SU-DHL-6 (cell line): ENCODE measurements at regions not wholly inside any gene's neighbourhood (a gene's known extent, or its start where the extent isn't known, plus 50 kb on each side); places are given as distances from the start of the nearest gene placed in this dataset.

Experiments used
- EZH2phosphoT487 ChIP-seq: fragments of 200-600 bp; sonication (generic), shearing (Covaris generic); conservative IDR thresholded peaks from 2 replicates; pipeline ENCODE4 v1.6.1; 2018; ENCODE audit warnings: mild to moderate bottlenecking, antibody characterized with exemption, low read length, moderate library complexity, mixed read lengths
- TF ChIP-seq, protein P1 (sequence below): fragments of 200-600 bp; sonication (generic); IDR thresholded peaks from one replicate; pipeline ENCODE4 v1.5.1; 2017; ENCODE audit warnings: antibody characterized with exemption, mild to moderate bottlenecking, low read length, moderate library complexity; ENCODE audit not compliant: insufficient read depth, poor library complexity, severe bottlenecking

DNA sequence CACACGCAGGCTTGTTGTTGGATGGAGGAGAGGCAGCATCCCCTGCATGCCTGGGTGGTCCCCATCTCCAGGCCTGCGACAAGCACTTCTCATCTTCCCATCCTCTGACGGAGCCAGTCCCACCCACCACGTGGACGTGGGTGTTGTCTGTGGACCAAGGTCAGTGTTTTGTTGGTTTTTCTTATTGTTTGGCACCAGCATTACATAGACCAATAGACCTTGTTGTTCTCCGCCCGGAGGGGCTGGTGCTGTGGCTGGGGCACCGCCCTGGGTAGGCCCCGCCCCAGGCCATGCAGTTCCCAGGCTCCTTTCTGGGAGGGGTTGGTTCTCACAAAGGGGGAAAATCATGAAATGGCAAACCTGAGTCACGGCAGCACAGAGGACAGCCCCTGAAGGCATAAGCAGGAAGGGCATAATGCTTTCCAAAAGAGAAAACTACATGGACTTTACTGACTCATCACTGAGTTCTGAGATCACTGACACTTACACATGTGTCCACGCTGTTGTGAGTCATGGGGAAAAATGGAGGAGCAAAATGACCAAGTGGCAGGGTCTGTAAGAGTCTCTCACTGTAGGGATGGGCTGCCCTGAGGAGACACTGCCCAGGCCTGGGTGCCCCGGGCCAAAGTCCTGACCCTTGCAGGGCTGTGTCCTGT, 90.8 kb downstream of the THBS2 start:
- TF ChIP-seq, protein P1, sequence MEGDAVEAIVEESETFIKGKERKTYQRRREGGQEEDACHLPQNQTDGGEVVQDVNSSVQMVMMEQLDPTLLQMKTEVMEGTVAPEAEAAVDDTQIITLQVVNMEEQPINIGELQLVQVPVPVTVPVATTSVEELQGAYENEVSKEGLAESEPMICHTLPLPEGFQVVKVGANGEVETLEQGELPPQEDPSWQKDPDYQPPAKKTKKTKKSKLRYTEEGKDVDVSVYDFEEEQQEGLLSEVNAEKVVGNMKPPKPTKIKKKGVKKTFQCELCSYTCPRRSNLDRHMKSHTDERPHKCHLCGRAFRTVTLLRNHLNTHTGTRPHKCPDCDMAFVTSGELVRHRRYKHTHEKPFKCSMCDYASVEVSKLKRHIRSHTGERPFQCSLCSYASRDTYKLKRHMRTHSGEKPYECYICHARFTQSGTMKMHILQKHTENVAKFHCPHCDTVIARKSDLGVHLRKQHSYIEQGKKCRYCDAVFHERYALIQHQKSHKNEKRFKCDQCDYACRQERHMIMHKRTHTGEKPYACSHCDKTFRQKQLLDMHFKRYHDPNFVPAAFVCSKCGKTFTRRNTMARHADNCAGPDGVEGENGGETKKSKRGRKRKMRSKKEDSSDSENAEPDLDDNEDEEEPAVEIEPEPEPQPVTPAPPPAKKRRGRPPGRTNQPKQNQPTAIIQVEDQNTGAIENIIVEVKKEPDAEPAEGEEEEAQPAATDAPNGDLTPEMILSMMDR = no peak
- TF ChIP-seq EZH2phosphoT487 = no peak
